Fibroblast of lung (primary cell): ENCODE measurements at regions not wholly inside any gene's neighbourhood (a gene's known extent, or its start where the extent isn't known, plus 50 kb on each side); places are given as distances from the start of the nearest gene placed in this dataset.

Experiments
- DNase-seq, 2 donors: peaks; one replicate each; pipeline versions ENCODE4 v3.0.0 to v3.0.0-alpha.2; 2010; ENCODE audit warnings: low read depth in 2 of 2
- H2AFZ ChIP-seq: 2 replicates; pipeline ENCODE4 v1.5.1; 2012; ENCODE audit warnings: low read length, control low read depth, inconsistent platforms
- H3K27ac ChIP-seq: 2 replicates; pipeline ENCODE4 v1.5.1; 2011; ENCODE audit warnings: low read length, control low read depth; ENCODE audit not compliant: insufficient read depth
- H3K27me3 ChIP-seq: 2 replicates; pipeline ENCODE4 v1.5.1; 2011; ENCODE audit warnings: mild to moderate bottlenecking, low read length; ENCODE audit not compliant: control insufficient read depth, insufficient read depth
- H3K36me3 ChIP-seq: 2 replicates; pipeline ENCODE4 v1.5.1; 2011; ENCODE audit warnings: low read length; ENCODE audit not compliant: control insufficient read depth, insufficient read depth
- H3K4me1 ChIP-seq: 2 replicates; pipeline ENCODE4 v1.5.1; 2011; ENCODE audit warnings: low read length; ENCODE audit not compliant: control insufficient read depth, insufficient read depth; ENCODE audit errors: extremely low read depth
- H3K4me2 ChIP-seq: 2 replicates; pipeline ENCODE4 v1.5.1; 2011; ENCODE audit warnings: low read length, control low read depth; ENCODE audit not compliant: insufficient read depth; ENCODE audit errors: extremely low read depth
- H3K4me3 ChIP-seq, 4 experiments: fragments of 200-600 bp in 1 of 4; sonication (generic) in 1 of 4; replicated peaks in 1 of 4; 2 replicates each; pipeline ENCODE4 v1.5.1; 2011 to 2016; ENCODE audit warnings: low read length in 4 of 4, low read depth in 3 of 4, mild to moderate bottlenecking in 3 of 4, control low read depth in 2 of 4, inconsistent platforms in 1 of 4, mixed read lengths in 1 of 4; ENCODE audit not compliant: insufficient read depth in 1 of 4; ENCODE audit errors: control extremely low read depth in 1 of 4
- H3K79me2 ChIP-seq: 2 replicates; pipeline ENCODE4 v1.5.1; 2012; ENCODE audit warnings: mild to moderate bottlenecking, low read length, inconsistent platforms; ENCODE audit not compliant: control insufficient read depth, insufficient read depth
- H3K9ac ChIP-seq: 2 replicates; pipeline ENCODE4 v1.5.1; 2011; ENCODE audit warnings: mild to moderate bottlenecking, low read length, control low read depth; ENCODE audit not compliant: insufficient read depth
- H3K9me3 ChIP-seq: 2 replicates; pipeline ENCODE4 v1.5.1; 2012; ENCODE audit warnings: low read depth, low read length; ENCODE audit not compliant: control insufficient read depth, insufficient read depth
- H4K20me1 ChIP-seq: 2 replicates; pipeline ENCODE4 v1.5.1; 2011; ENCODE audit warnings: low read length; ENCODE audit not compliant: control insufficient read depth, insufficient read depth; ENCODE audit errors: extremely low read depth
- CTCF ChIP-seq, 2 donors: IDR thresholded peaks in 1 of 2; conservative IDR thresholded peaks in 1 of 2; 1 replicate in 1 of 2; 2 replicates in 1 of 2; pipeline ENCODE4 v1.5.1; 2011 to 2012; ENCODE audit warnings: low read length in 2 of 2, control low read depth in 1 of 2, inconsistent platforms in 1 of 2, low read depth in 1 of 2, mild to moderate bottlenecking in 1 of 2
- EZH2 ChIP-seq: IDR thresholded peaks from 2 replicates; pipeline ENCODE4 v1.5.1; 2012; ENCODE audit warnings: low read length, control low read depth, mild to moderate bottlenecking; ENCODE audit errors: missing control alignments

GRCh38 chr6:81613606-81614005 lies 138.9 kb downstream of the TENT5A start:
- DNase-seq, result peak; percentile 17 to 87
- no peaks in the 10 kb centered on the region for H3K79me2 ChIP-seq
- no peaks in the 10 kb centered on the region for H3K27me3 ChIP-seq
- no peaks in the 10 kb centered on the region for H4K20me1 ChIP-seq
- no peak overlapping the region for H2AFZ ChIP-seq
- no peak overlapping the region for H3K9ac ChIP-seq
- no peak overlapping the region for H3K4me2 ChIP-seq
- peaks cover 6% of the 10 kb centered on the region for H3K4me1 ChIP-seq
- peak overlapping the region; percentile 49 for H3K27ac ChIP-seq
- TF ChIP-seq EZH2 (no peak), CTCF (conservative IDR thresholded peaks at IDR 0.05 in 1 of 2, IDR thresholded peaks at IDR 0.05 in 1 of 2; ENCODE audit: low read depth in 1 of 2, low read length in 2 of 2) (no peak)
- H3K36me3 ChIP-seq, result no peaks in the 10 kb centered on the region
- H3K4me3 ChIP-seq, result no peak overlapping the region
- no peaks in the 10 kb centered on the region for H3K9me3 ChIP-seq

GRCh38 chr6:81612136-81612535 lies 140.3 kb downstream of the TENT5A start:
- TF ChIP-seq EZH2 (no peak), CTCF (conservative IDR thresholded peaks at IDR 0.05 in 1 of 2, IDR thresholded peaks at IDR 0.05 in 1 of 2; ENCODE audit: low read depth in 1 of 2, low read length in 2 of 2) (no peak)
- DNase-seq, result no peak
- H4K20me1 ChIP-seq, result no peaks in the 10 kb centered on the region
- H3K4me1 ChIP-seq, result peaks cover 6% of the 10 kb centered on the region
- H3K79me2 ChIP-seq, result no peaks in the 10 kb centered on the region
- no peak overlapping the region for H3K4me2 ChIP-seq
- no peak overlapping the region for H3K27ac ChIP-seq
- no peaks in the 10 kb centered on the region for H3K27me3 ChIP-seq
- no peaks in the 10 kb centered on the region for H3K9me3 ChIP-seq
- no peaks in the 10 kb centered on the region for H3K36me3 ChIP-seq
- H3K9ac ChIP-seq, result no peak overlapping the region
- no peak overlapping the region for H3K4me3 ChIP-seq
- H2AFZ ChIP-seq, result no peak overlapping the region

DNA sequence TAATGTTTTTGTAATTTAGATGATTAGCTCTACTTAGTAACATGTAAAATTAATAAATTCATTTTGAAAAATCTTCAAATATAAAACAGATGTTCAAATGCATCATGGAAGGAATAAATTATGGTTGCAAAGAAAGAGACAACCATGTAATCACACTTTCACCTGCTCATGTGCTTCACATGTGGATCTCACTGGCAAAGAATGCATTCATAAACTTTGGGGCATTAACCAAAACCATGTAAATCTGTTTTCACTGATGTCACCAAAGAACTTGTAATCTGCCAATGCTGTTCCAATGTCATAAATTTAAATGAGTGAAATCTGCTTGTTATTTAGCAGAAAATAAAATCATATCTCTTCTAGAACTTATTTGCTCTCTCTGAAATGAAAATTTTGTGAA lies 142.7 kb downstream of the TENT5A start:
- H3K27me3 ChIP-seq, result no peaks in the 10 kb centered on the region
- H3K79me2 ChIP-seq, result no peaks in the 10 kb centered on the region
- H3K36me3 ChIP-seq, result no peaks in the 10 kb centered on the region
- no peaks in the 10 kb centered on the region for H3K9me3 ChIP-seq
- no peak overlapping the region for H3K27ac ChIP-seq
- H3K4me3 ChIP-seq, result no peak overlapping the region
- no peak overlapping the region for H3K9ac ChIP-seq
- no peak for DNase-seq
- no peak overlapping the region for H3K4me2 ChIP-seq
- peaks cover 6% of the 10 kb centered on the region for H3K4me1 ChIP-seq
- no peak for TF ChIP-seq EZH2
- no peak for TF ChIP-seq CTCF (conservative IDR thresholded peaks at IDR 0.05 in 1 of 2, IDR thresholded peaks at IDR 0.05 in 1 of 2; ENCODE audit: low read depth in 1 of 2, low read length in 2 of 2)
- no peaks in the 10 kb centered on the region for H4K20me1 ChIP-seq
- no peak overlapping the region for H2AFZ ChIP-seq
